Body of pancreas (tissue), 4 donors: ENCODE measurements at regions not wholly inside any gene's neighbourhood (a gene's known extent, or its start where the extent isn't known, plus 50 kb on each side); places are given as distances from the start of the nearest gene placed in this dataset.

Source experiments
- POLR2A ChIP-seq, 3 donors: fragments of 450-650 bp; IDR thresholded peaks; one replicate each; pipeline ENCODE4 v1.6.1; 2016; ENCODE audit warnings: antibody characterized with exemption in 3 of 3, mild to moderate bottlenecking in 2 of 3
- TF ChIP-seq, protein P1 (sequence below), 7 experiments: fragments of 450-650 bp in 4 of 7; fragments of 200-600 bp in 3 of 7; sonication (generic) in 3 of 7; IDR thresholded peaks; one replicate each; pipeline ENCODE4 v1.5.1; 2016 to 2019; ENCODE audit warnings: antibody characterized with exemption in 7 of 7

DNA sequence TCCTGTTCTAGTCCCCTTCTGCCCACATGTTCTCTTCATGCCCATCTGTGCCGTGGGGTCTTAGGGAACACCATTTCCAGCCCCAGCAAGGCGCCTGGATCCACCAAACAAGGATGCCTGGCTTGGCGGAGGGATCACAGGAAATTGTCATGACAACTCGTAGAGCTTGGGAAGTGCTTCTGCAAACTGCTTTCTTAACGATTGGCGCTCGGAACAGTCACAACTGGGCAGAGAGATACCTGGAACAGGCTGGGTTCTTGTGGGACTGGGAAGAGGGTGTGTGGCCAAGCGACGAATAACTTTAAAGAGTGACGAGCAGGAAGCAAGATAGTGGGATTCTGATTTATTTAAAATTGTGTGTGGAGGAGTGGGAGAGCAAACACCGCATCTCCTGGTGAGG is 329.8 kb downstream of the RPS6KC1 start:
- TF ChIP-seq, protein P1, sequence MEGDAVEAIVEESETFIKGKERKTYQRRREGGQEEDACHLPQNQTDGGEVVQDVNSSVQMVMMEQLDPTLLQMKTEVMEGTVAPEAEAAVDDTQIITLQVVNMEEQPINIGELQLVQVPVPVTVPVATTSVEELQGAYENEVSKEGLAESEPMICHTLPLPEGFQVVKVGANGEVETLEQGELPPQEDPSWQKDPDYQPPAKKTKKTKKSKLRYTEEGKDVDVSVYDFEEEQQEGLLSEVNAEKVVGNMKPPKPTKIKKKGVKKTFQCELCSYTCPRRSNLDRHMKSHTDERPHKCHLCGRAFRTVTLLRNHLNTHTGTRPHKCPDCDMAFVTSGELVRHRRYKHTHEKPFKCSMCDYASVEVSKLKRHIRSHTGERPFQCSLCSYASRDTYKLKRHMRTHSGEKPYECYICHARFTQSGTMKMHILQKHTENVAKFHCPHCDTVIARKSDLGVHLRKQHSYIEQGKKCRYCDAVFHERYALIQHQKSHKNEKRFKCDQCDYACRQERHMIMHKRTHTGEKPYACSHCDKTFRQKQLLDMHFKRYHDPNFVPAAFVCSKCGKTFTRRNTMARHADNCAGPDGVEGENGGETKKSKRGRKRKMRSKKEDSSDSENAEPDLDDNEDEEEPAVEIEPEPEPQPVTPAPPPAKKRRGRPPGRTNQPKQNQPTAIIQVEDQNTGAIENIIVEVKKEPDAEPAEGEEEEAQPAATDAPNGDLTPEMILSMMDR (IDR thresholded peaks at IDR 0.05), result no peak
- TF ChIP-seq POLR2A (IDR thresholded peaks at IDR 0.05), result no peak
